ENCODE measurements at regions not wholly inside any gene's neighbourhood (a gene's known extent, or its start where the extent isn't known, plus 50 kb on each side); places are given as distances from the start of the nearest gene placed in this dataset.
"Not testable (repeated sequence)": the region's sequence is repeated elsewhere in the genome, so short reads cannot be mapped to it uniquely, and the experiment has no call there.

GRCh38 chrY:19541475-19542306 lies 202.8 kb downstream of the KDM5D start:
- ATAC-seq (no peak), DNase-seq (no peak)

- not testable (repeated sequence) for ATAC-seq, DNase-seq
These were observed 208.8 kb downstream of the KDM5D start for GRCh38 chrY:19535697-19536096.

- peak; percentile 46 for ATAC-seq
- no peak for DNase-seq
These were observed 222.6 kb downstream of the KDM5D start for GRCh38 chrY:19521976-19522375.

- ATAC-seq (peak; percentile 59), DNase-seq (peak; percentile 24)
These were observed 241.5 kb downstream of the KDM5D start for GRCh38 chrY:19503092-19503449.

- ATAC-seq, result no peak
- peak; percentile 4 for DNase-seq
These were observed 242.1 kb downstream of the KDM5D start for GRCh38 chrY:19502169-19503091.

GRCh38 chrY:19498556-19498955 lies 246.0 kb downstream of the KDM5D start:
- DNase-seq, result no peak
- peak; percentile 63 for ATAC-seq

- DNase-seq, result no peak
- no peak for ATAC-seq
These were observed 257.0 kb downstream of the KDM5D start for GRCh38 chrY:19487494-19487893.

- ATAC-seq (no peak), DNase-seq (no peak)
These were observed 259.5 kb downstream of the KDM5D start for GRCh38 chrY:19484997-19485396.

- no peak for DNase-seq
- no peak for ATAC-seq
These were observed 265.4 kb downstream of the KDM5D start for GRCh38 chrY:19479141-19479540.

- ATAC-seq, result no peak
- DNase-seq, result no peak
These were observed 266.6 kb downstream of the KDM5D start for GRCh38 chrY:19477959-19478358.

GRCh38 chrY:19465809-19466208 lies 278.7 kb downstream of the KDM5D start:
- ATAC-seq, result no peak
- DNase-seq, result no peak

GRCh38 chrY:19456855-19457448 lies 287.6 kb downstream of the KDM5D start:
- peak; percentile 80 for ATAC-seq
- no peak for DNase-seq

GRCh38 chrY:19433059-19433458 lies 311.5 kb downstream of the KDM5D start:
- ATAC-seq, result no peak
- peak; percentile 3 for DNase-seq

- no peak for ATAC-seq
These were observed 316.6 kb downstream of the KDM5D start for GRCh38 chrY:19427736-19428518.

GRCh38 chrY:19427191-19427590 lies 317.3 kb downstream of the KDM5D start:
- not testable (repeated sequence) for ATAC-seq, DNase-seq

More at GRCh38 chrY:19427736-19428518, 316.6 kb downstream of the KDM5D start:
- no peak for DNase-seq

- no peak for ATAC-seq
These were observed 333.4 kb downstream of the KDM5D start for GRCh38 chrY:19410980-19411766.

GRCh38 chrY:19406246-19406645 lies 338.3 kb downstream of the KDM5D start:
- no peak for ATAC-seq
- DNase-seq, result no peak

More at GRCh38 chrY:19410980-19411766, 333.4 kb downstream of the KDM5D start:
- no peak for DNase-seq

GRCh38 chrY:19405598-19405997 lies 338.9 kb downstream of the KDM5D start:
- ATAC-seq (no peak), DNase-seq (no peak)

GRCh38 chrY:19392876-19393275 lies 351.6 kb downstream of the KDM5D start:
- DNase-seq (no peak), ATAC-seq (no peak)

- no peak for ATAC-seq
- no peak for DNase-seq
These were observed 352.6 kb downstream of the KDM5D start for GRCh38 chrY:19391922-19392321.

GRCh38 chrY:19365321-19365720 lies 379.2 kb downstream of the KDM5D start:
- DNase-seq (no peak), ATAC-seq (no peak)
